HG03521 (cell line): ENCODE measurements at regions not wholly inside any gene's neighbourhood (a gene's known extent, or its start where the extent isn't known, plus 50 kb on each side); places are given as distances from the start of the nearest gene placed in this dataset.
"Not testable (repeated sequence)": the region's sequence is repeated elsewhere in the genome, so short reads cannot be mapped to it uniquely, and the experiment has no call there.

Experiments used
- ATAC-seq: cut with Tn5 transposase; IDR thresholded peaks from one replicate; pipeline ENCODE4 v1.9.1; 2021; ENCODE audit warnings: mild to moderate bottlenecking, moderate library complexity; ENCODE audit not compliant: unreplicated experiment

GRCh38 chr6:141199074-141199473, 933.7 kb upstream of the GJE1 start:
- no peak for ATAC-seq

- no peak for ATAC-seq
Observed at GRCh38 chr6:141195251-141195832, 937.4 kb upstream of the GJE1 start.

- ATAC-seq: no peak
Observed at GRCh38 chr6:141183368-141183767, 949.4 kb upstream of the GJE1 start.

- ATAC-seq: not testable (repeated sequence)
Observed at GRCh38 chr6:141175458-141175857, 957.3 kb upstream of the GJE1 start.

- ATAC-seq: no peak
Observed at GRCh38 chr6:141174932-141175331, 957.8 kb upstream of the GJE1 start.

- no peak for ATAC-seq
Observed at GRCh38 chr6:141173529-141173928, 959.2 kb upstream of the GJE1 start.

- ATAC-seq: no peak
Observed at GRCh38 chr6:141169419-141169818, 963.3 kb upstream of the GJE1 start.

GRCh38 chr6:141167945-141168344, 964.8 kb upstream of the GJE1 start:
- ATAC-seq: no peak

- ATAC-seq: no peak
Observed at GRCh38 chr6:141165002-141165665, 967.6 kb upstream of the GJE1 start.

- ATAC-seq: no peak
Observed at GRCh38 chr6:141164042-141164743, 968.5 kb upstream of the GJE1 start.

GRCh38 chr6:141163107-141163506, 969.6 kb upstream of the GJE1 start:
- no peak for ATAC-seq

GRCh38 chr6:141158740-141159139, 974.0 kb upstream of the GJE1 start:
- ATAC-seq: no peak

- ATAC-seq: no peak
Observed at GRCh38 chr6:141153563-141153962, 979.2 kb upstream of the GJE1 start.

- no peak for ATAC-seq
Observed at GRCh38 chr6:141152951-141153350, 979.8 kb upstream of the GJE1 start.

GRCh38 chr6:141151710-141152417, 980.9 kb upstream of the GJE1 start:
- ATAC-seq: no peak

GRCh38 chr6:141141870-141142269, 990.9 kb upstream of the GJE1 start:
- no peak for ATAC-seq

GRCh38 chr6:141140905-141141304, 991.8 kb upstream of the GJE1 start:
- no peak for ATAC-seq

GRCh38 chr6:141139461-141139860, 993.3 kb upstream of the GJE1 start:
- ATAC-seq: no peak

- no peak for ATAC-seq
Observed at GRCh38 chr6:141134723-141135122, 998.0 kb upstream of the GJE1 start.

- ATAC-seq: no peak
Observed at GRCh38 chr6:141133836-141134235, 998.9 kb upstream of the GJE1 start.

- ATAC-seq: no peak
Observed at GRCh38 chr6:141133346-141133745, 999.4 kb upstream of the GJE1 start.

GRCh38 chr6:141131616-141132015, 1001.1 kb upstream of the GJE1 start:
- no peak for ATAC-seq
